ENCODE measurements at regions not wholly inside any gene's neighbourhood (a gene's known extent, or its start where the extent isn't known, plus 50 kb on each side); places are given as distances from the start of the nearest gene placed in this dataset.

DNA sequence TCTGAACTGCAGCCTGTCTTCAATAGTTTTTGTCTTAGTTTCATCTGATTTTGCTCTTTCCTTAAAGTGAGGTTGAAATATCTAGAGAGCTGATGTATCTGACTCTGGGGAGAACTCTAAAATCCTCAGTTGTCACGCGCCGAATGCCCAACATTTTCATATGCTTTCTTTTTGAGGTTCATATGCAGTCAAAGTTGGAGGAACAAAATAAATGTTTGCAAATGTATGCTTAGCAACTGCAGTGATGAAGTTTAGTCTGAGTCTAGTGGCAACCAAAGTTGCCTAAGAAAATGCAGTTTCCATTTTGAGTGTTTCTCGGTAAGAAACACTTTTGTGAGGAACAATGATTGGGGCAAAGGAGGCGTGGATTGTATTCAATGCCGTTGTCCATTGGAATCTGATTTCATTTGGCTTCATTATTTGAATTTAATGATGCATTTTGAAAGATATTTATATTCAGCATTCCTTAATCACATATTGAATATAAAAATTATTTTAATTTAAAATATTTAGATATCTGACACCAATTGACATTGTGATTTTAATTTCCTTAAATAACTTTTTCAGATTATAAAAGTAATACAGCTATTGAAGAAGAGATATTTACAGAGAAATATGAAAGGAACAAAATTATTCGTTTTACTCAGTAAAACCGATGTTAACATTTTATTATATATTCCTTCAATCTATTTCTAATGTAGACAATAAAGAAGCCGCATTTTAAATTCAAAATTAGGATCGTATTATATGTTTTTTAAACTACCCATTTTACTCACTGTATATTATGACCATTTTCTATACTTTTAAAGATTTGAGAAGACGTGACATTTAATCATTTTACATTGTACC lies 122.0 kb downstream of the PLEKHG1 start:
- no peaks in the 10 kb centered on the region for H3K36me3 ChIP-seq (ENCODE audit: insufficient read depth)
- H3K4me2 ChIP-seq, result peak overlapping the region; percentile 52
- no peaks in the 10 kb centered on the region for H3K27me3 ChIP-seq (ENCODE audit: insufficient read depth, low read depth)
- peak overlapping the region; percentile 36; the same call in 1 of the 2 replicates for H2AFZ ChIP-seq (ENCODE audit: low read depth)
- TF ChIP-seq, protein P1, sequence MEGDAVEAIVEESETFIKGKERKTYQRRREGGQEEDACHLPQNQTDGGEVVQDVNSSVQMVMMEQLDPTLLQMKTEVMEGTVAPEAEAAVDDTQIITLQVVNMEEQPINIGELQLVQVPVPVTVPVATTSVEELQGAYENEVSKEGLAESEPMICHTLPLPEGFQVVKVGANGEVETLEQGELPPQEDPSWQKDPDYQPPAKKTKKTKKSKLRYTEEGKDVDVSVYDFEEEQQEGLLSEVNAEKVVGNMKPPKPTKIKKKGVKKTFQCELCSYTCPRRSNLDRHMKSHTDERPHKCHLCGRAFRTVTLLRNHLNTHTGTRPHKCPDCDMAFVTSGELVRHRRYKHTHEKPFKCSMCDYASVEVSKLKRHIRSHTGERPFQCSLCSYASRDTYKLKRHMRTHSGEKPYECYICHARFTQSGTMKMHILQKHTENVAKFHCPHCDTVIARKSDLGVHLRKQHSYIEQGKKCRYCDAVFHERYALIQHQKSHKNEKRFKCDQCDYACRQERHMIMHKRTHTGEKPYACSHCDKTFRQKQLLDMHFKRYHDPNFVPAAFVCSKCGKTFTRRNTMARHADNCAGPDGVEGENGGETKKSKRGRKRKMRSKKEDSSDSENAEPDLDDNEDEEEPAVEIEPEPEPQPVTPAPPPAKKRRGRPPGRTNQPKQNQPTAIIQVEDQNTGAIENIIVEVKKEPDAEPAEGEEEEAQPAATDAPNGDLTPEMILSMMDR (conservative IDR thresholded peaks at IDR 0.05; ENCODE audit: low read depth, low read length), result no peak
- H4K20me1 ChIP-seq (ENCODE audit: insufficient read depth), result no peaks in the 10 kb centered on the region
- H3K27ac ChIP-seq, result peak overlapping the region; percentile 86
- no peak overlapping the region for H3K4me3 ChIP-seq (IDR thresholded peaks at IDR 0.05; ENCODE audit: insufficient read depth, low read depth, low read length)
- no peaks in the 10 kb centered on the region for H3K79me2 ChIP-seq (ENCODE audit: insufficient read depth, low read depth)
- peak overlapping the region; percentile 41; the same call in 1 of the 2 replicates for H3K9ac ChIP-seq
- H3K4me1 ChIP-seq (ENCODE audit: low read depth, poor library complexity, severe bottlenecking), result peaks cover 54% of the 10 kb centered on the region

GRCh38 chr6:150722614-150723344 lies 123.1 kb downstream of the PLEKHG1 start:
- Histone ChIP-seq H3K36me3 (ENCODE audit: insufficient read depth) (no peaks in the 10 kb centered on the region), H4K20me1 (ENCODE audit: insufficient read depth) (no peaks in the 10 kb centered on the region), H3K9ac (no peak overlapping the region), H3K27ac (no peak overlapping the region), H3K4me3 (IDR thresholded peaks at IDR 0.05; ENCODE audit: insufficient read depth, low read depth, low read length) (no peak overlapping the region), H2AFZ (ENCODE audit: low read depth) (no peak overlapping the region), H3K79me2 (ENCODE audit: insufficient read depth, low read depth) (no peaks in the 10 kb centered on the region), H3K4me1 (ENCODE audit: low read depth, poor library complexity, severe bottlenecking) (peaks cover 54% of the 10 kb centered on the region), H3K4me2 (no peak overlapping the region), H3K27me3 (ENCODE audit: insufficient read depth, low read depth) (no peaks in the 10 kb centered on the region)
- TF ChIP-seq, protein P1 (conservative IDR thresholded peaks at IDR 0.05; ENCODE audit: low read depth, low read length), result no peak

DNA sequence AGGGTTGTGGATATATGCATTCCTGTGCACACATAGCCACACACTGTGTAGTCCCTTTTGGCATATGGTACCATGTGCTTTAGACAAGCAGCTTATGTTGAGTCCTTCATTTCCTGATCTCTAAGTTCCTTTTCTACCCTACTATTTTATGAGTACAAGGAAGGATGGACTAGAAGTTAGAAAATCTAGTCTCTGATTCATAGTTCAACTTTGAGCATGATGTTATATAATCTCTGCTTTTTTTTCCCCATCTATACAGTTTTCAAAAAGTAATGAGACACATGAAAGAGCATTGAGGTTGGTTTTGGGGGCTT lies 123.6 kb downstream of the PLEKHG1 start:
- Histone ChIP-seq H3K79me2 (ENCODE audit: insufficient read depth, low read depth) (no peaks in the 10 kb centered on the region), H3K4me3 (IDR thresholded peaks at IDR 0.05; ENCODE audit: insufficient read depth, low read depth, low read length) (no peak overlapping the region), H3K4me1 (ENCODE audit: low read depth, poor library complexity, severe bottlenecking) (peaks cover 54% of the 10 kb centered on the region), H2AFZ (ENCODE audit: low read depth) (no peak overlapping the region), H3K9ac (no peak overlapping the region), H3K4me2 (peak overlapping the region; percentile 36; the same call in 1 of the 2 replicates), H3K27me3 (ENCODE audit: insufficient read depth, low read depth) (no peaks in the 10 kb centered on the region), H4K20me1 (ENCODE audit: insufficient read depth) (no peaks in the 10 kb centered on the region), H3K27ac (no peak overlapping the region), H3K36me3 (ENCODE audit: insufficient read depth) (no peaks in the 10 kb centered on the region)
- TF ChIP-seq, protein P1 (conservative IDR thresholded peaks at IDR 0.05; ENCODE audit: low read depth, low read length), result no peak

DNA sequence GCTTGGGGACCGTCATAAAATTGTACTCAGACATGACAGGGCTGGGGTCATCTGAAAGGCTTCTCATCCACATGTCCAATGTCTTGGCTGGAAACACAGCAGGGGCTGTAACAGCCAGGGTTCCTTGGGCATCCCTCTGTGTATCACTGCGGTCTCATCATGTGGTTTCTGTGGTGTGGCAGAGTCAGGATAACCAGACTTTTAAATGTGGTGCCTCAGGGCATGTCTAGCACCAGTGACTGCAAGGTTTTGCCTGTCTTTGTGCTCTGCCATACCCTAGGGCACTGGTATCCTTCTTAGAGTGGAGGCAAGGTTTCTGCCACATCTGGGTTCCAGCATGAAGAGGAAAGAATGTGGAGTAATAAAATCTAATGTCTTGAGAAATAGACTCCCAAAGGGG lies 124.2 kb downstream of the PLEKHG1 start:
- no peak overlapping the region for H3K4me3 ChIP-seq (IDR thresholded peaks at IDR 0.05; ENCODE audit: insufficient read depth, low read depth, low read length)
- peak overlapping the region; percentile 36; the same call in 1 of the 2 replicates for H3K4me2 ChIP-seq
- no peaks in the 10 kb centered on the region for H3K79me2 ChIP-seq (ENCODE audit: insufficient read depth, low read depth)
- TF ChIP-seq, protein P1 (conservative IDR thresholded peaks at IDR 0.05; ENCODE audit: low read depth, low read length), result no peak
- H3K9ac ChIP-seq, result no peak overlapping the region; the same call in 1 of the 2 replicates
- H3K27me3 ChIP-seq (ENCODE audit: insufficient read depth, low read depth), result no peaks in the 10 kb centered on the region
- 0 out of 2 replicates have a peak overlapping the region, but pooled peaks have one; percentile 14 for H2AFZ ChIP-seq (ENCODE audit: low read depth)
- H4K20me1 ChIP-seq (ENCODE audit: insufficient read depth), result no peaks in the 10 kb centered on the region
- no peaks in the 10 kb centered on the region for H3K36me3 ChIP-seq (ENCODE audit: insufficient read depth)
- peak overlapping the region; percentile 25; the same call in 1 of the 2 replicates for H3K27ac ChIP-seq
- H3K4me1 ChIP-seq (ENCODE audit: low read depth, poor library complexity, severe bottlenecking), result peaks cover 52% of the 10 kb centered on the region

Measured in KMS-11 (cell line).